Fibroblast of lung (primary cell): ENCODE measurements at regions not wholly inside any gene's neighbourhood (a gene's known extent, or its start where the extent isn't known, plus 50 kb on each side); places are given as distances from the start of the nearest gene placed in this dataset.

Experiments used
- DNase-seq, 2 donors: peaks; one replicate each; pipeline versions ENCODE4 v3.0.0 to v3.0.0-alpha.2; 2010; ENCODE audit warnings: low read depth in 2 of 2
- H2AFZ ChIP-seq: 2 replicates; pipeline ENCODE4 v1.5.1; 2012; ENCODE audit warnings: low read length, control low read depth, inconsistent platforms
- H3K27ac ChIP-seq: 2 replicates; pipeline ENCODE4 v1.5.1; 2011; ENCODE audit warnings: low read length, control low read depth; ENCODE audit not compliant: insufficient read depth
- H3K27me3 ChIP-seq: 2 replicates; pipeline ENCODE4 v1.5.1; 2011; ENCODE audit warnings: mild to moderate bottlenecking, low read length; ENCODE audit not compliant: control insufficient read depth, insufficient read depth
- H3K36me3 ChIP-seq: 2 replicates; pipeline ENCODE4 v1.5.1; 2011; ENCODE audit warnings: low read length; ENCODE audit not compliant: control insufficient read depth, insufficient read depth
- H3K4me1 ChIP-seq: 2 replicates; pipeline ENCODE4 v1.5.1; 2011; ENCODE audit warnings: low read length; ENCODE audit not compliant: control insufficient read depth, insufficient read depth; ENCODE audit errors: extremely low read depth
- H3K4me2 ChIP-seq: 2 replicates; pipeline ENCODE4 v1.5.1; 2011; ENCODE audit warnings: low read length, control low read depth; ENCODE audit not compliant: insufficient read depth; ENCODE audit errors: extremely low read depth
- H3K4me3 ChIP-seq, 4 experiments: fragments of 200-600 bp in 1 of 4; sonication (generic) in 1 of 4; replicated peaks in 1 of 4; 2 replicates each; pipeline ENCODE4 v1.5.1; 2011 to 2016; ENCODE audit warnings: low read length in 4 of 4, low read depth in 3 of 4, mild to moderate bottlenecking in 3 of 4, control low read depth in 2 of 4, inconsistent platforms in 1 of 4, mixed read lengths in 1 of 4; ENCODE audit not compliant: insufficient read depth in 1 of 4; ENCODE audit errors: control extremely low read depth in 1 of 4
- H3K79me2 ChIP-seq: 2 replicates; pipeline ENCODE4 v1.5.1; 2012; ENCODE audit warnings: mild to moderate bottlenecking, low read length, inconsistent platforms; ENCODE audit not compliant: control insufficient read depth, insufficient read depth
- H3K9ac ChIP-seq: 2 replicates; pipeline ENCODE4 v1.5.1; 2011; ENCODE audit warnings: mild to moderate bottlenecking, low read length, control low read depth; ENCODE audit not compliant: insufficient read depth
- H3K9me3 ChIP-seq: 2 replicates; pipeline ENCODE4 v1.5.1; 2012; ENCODE audit warnings: low read depth, low read length; ENCODE audit not compliant: control insufficient read depth, insufficient read depth
- H4K20me1 ChIP-seq: 2 replicates; pipeline ENCODE4 v1.5.1; 2011; ENCODE audit warnings: low read length; ENCODE audit not compliant: control insufficient read depth, insufficient read depth; ENCODE audit errors: extremely low read depth
- EZH2 ChIP-seq: IDR thresholded peaks from 2 replicates; pipeline ENCODE4 v1.5.1; 2012; ENCODE audit warnings: low read length, control low read depth, mild to moderate bottlenecking; ENCODE audit errors: missing control alignments
- TF ChIP-seq, protein P1 (sequence below), 2 donors: IDR thresholded peaks in 1 of 2; conservative IDR thresholded peaks in 1 of 2; 1 replicate in 1 of 2; 2 replicates in 1 of 2; pipeline ENCODE4 v1.5.1; 2011 to 2012; ENCODE audit warnings: low read length in 2 of 2, control low read depth in 1 of 2, inconsistent platforms in 1 of 2, low read depth in 1 of 2, mild to moderate bottlenecking in 1 of 2

GRCh38 chr6:105459049-105459448 lies 56.2 kb upstream of the PREP start:
- no peak overlapping the region for H3K27ac ChIP-seq
- H2AFZ ChIP-seq, result no peak overlapping the region
- DNase-seq, result peak in 1 of 2 donors; percentile 52

GRCh38 chr6:105458551-105458950 lies 55.7 kb upstream of the PREP start:
- no peak overlapping the region for H3K27ac ChIP-seq
- H3K9me3 ChIP-seq, result no peaks in the 10 kb centered on the region
- DNase-seq, result no peak
- no peaks in the 10 kb centered on the region for H3K27me3 ChIP-seq
- no peak overlapping the region for H3K4me2 ChIP-seq
- H3K79me2 ChIP-seq, result no peaks in the 10 kb centered on the region
- no peak overlapping the region for H3K4me3 ChIP-seq
- H3K9ac ChIP-seq, result no peak overlapping the region
- TF ChIP-seq, protein P1, sequence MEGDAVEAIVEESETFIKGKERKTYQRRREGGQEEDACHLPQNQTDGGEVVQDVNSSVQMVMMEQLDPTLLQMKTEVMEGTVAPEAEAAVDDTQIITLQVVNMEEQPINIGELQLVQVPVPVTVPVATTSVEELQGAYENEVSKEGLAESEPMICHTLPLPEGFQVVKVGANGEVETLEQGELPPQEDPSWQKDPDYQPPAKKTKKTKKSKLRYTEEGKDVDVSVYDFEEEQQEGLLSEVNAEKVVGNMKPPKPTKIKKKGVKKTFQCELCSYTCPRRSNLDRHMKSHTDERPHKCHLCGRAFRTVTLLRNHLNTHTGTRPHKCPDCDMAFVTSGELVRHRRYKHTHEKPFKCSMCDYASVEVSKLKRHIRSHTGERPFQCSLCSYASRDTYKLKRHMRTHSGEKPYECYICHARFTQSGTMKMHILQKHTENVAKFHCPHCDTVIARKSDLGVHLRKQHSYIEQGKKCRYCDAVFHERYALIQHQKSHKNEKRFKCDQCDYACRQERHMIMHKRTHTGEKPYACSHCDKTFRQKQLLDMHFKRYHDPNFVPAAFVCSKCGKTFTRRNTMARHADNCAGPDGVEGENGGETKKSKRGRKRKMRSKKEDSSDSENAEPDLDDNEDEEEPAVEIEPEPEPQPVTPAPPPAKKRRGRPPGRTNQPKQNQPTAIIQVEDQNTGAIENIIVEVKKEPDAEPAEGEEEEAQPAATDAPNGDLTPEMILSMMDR (conservative IDR thresholded peaks at IDR 0.05 in 1 of 2, IDR thresholded peaks at IDR 0.05 in 1 of 2; ENCODE audit: low read depth in 1 of 2, low read length in 2 of 2), result no peak
- no peak for TF ChIP-seq EZH2
- no peaks in the 10 kb centered on the region for H3K4me1 ChIP-seq
- H4K20me1 ChIP-seq, result no peaks in the 10 kb centered on the region
- no peaks in the 10 kb centered on the region for H3K36me3 ChIP-seq
- H2AFZ ChIP-seq, result no peak overlapping the region

More at GRCh38 chr6:105459049-105459448, 56.2 kb upstream of the PREP start:
- H3K4me3 ChIP-seq, result no peak overlapping the region
- no peaks in the 10 kb centered on the region for H3K27me3 ChIP-seq
- H4K20me1 ChIP-seq, result no peaks in the 10 kb centered on the region
- no peaks in the 10 kb centered on the region for H3K79me2 ChIP-seq
- H3K9me3 ChIP-seq, result no peaks in the 10 kb centered on the region
- no peaks in the 10 kb centered on the region for H3K4me1 ChIP-seq
- no peak overlapping the region for H3K9ac ChIP-seq
- TF ChIP-seq, protein P1 (conservative IDR thresholded peaks at IDR 0.05 in 1 of 2, IDR thresholded peaks at IDR 0.05 in 1 of 2; ENCODE audit: low read depth in 1 of 2, low read length in 2 of 2), result no peak
- TF ChIP-seq EZH2, result no peak
- no peak overlapping the region for H3K4me2 ChIP-seq
- H3K36me3 ChIP-seq, result no peaks in the 10 kb centered on the region

GRCh38 chr6:105458084-105458483 lies 55.2 kb upstream of the PREP start:
- H3K9ac ChIP-seq, result no peak overlapping the region
- no peaks in the 10 kb centered on the region for H3K9me3 ChIP-seq
- H3K27me3 ChIP-seq, result no peaks in the 10 kb centered on the region
- H2AFZ ChIP-seq, result no peak overlapping the region
- no peak overlapping the region for H3K27ac ChIP-seq
- H3K79me2 ChIP-seq, result no peaks in the 10 kb centered on the region
- DNase-seq, result no peak
- TF ChIP-seq EZH2, result no peak
- H3K4me3 ChIP-seq, result no peak overlapping the region
- H3K36me3 ChIP-seq, result no peaks in the 10 kb centered on the region
- H3K4me1 ChIP-seq, result no peaks in the 10 kb centered on the region
- H3K4me2 ChIP-seq, result no peak overlapping the region
- H4K20me1 ChIP-seq, result no peaks in the 10 kb centered on the region
